ENCODE measurements at regions not wholly inside any gene's neighbourhood (a gene's known extent, or its start where the extent isn't known, plus 50 kb on each side); places are given as distances from the start of the nearest gene placed in this dataset.

- DNase-seq: no peak
- Histone ChIP-seq H2BK15ac (ENCODE audit: low read depth, low read length) (no peak overlapping the region), H3K27ac (ENCODE audit: insufficient read length, low read depth, low read length) (no peak overlapping the region), H3K27me3 (ENCODE audit: insufficient read depth, low read length) (no peaks in the 10 kb centered on the region), H4K20me1 (ENCODE audit: control insufficient read depth, insufficient read depth, insufficient read length) (no peaks in the 10 kb centered on the region), H4K5ac (ENCODE audit: insufficient read length, low read depth, low read length) (no peak overlapping the region), H3K4ac (ENCODE audit: low read depth, low read length) (no peak overlapping the region), H3K4me1 (ENCODE audit: insufficient read depth, low read length) (0 out of 2 replicates have a peak, but pooled peaks cover 2% of the 10 kb centered on the region), H3K56ac (ENCODE audit: insufficient read length, low read depth, low read length) (no peak overlapping the region), H3K9ac (ENCODE audit: extremely low read depth, insufficient read length, low read length) (no peak overlapping the region), H3K9me3 (ENCODE audit: control insufficient read depth, low read depth, low read length) (no peaks in the 10 kb centered on the region), H3K79me2 (ENCODE audit: insufficient read depth, low read length) (no peaks in the 10 kb centered on the region), H2BK120ac (ENCODE audit: low read depth, low read length, poor library complexity, severe bottlenecking) (no peak overlapping the region), H2BK12ac (ENCODE audit: insufficient read length, low read depth, low read length) (no peak overlapping the region), H3K23ac (ENCODE audit: insufficient read length, low read depth, low read length) (no peak overlapping the region), H2AK5ac (ENCODE audit: insufficient read length, low read length) (no peak overlapping the region), H3K79me1 (ENCODE audit: insufficient read depth, low read depth, low read length, poor library complexity, severe bottlenecking) (no peaks in the 10 kb centered on the region), H3K18ac (ENCODE audit: insufficient read length, low read depth, low read length) (no peak overlapping the region), H3K4me2 (ENCODE audit: insufficient read depth, insufficient read length, low read length) (no peak overlapping the region), H3K14ac (ENCODE audit: insufficient read depth, low read length) (no peak overlapping the region), H4K8ac (replicated peaks; ENCODE audit: insufficient read length, low read depth, low read length) (no peak overlapping the region), H4K91ac (ENCODE audit: insufficient read length, low read depth, low read length) (no peak overlapping the region), H2AFZ (ENCODE audit: low read length) (no peak overlapping the region), H3K23me2 (ENCODE audit: insufficient read length, low read depth, low read length, poor library complexity, severe bottlenecking) (no peaks in the 10 kb centered on the region), H2BK20ac (ENCODE audit: low read depth, low read length, poor library complexity, severe bottlenecking) (no peak overlapping the region), H2BK5ac (ENCODE audit: insufficient read length, low read length) (no peak overlapping the region), H3T11ph (ENCODE audit: low read length) (no peak overlapping the region)
- peaks cover 0 to 3% (median 0%) of the 10 kb centered on the region in 3 experiments; a peak in 1 of 7 replicates for H3K36me3 Mint-ChIP-seq (ENCODE audit: insufficient read depth in 1 of 3, low read depth in 3 of 3)
- H3K27me3 Mint-ChIP-seq (ENCODE audit: low read depth): peaks cover 3% of the 10 kb centered on the region
- no peaks in the 10 kb centered on the region; a peak in 1 of 5 replicates for H3K9me3 Mint-ChIP-seq
- TF ChIP-seq CTCF (conservative IDR thresholded peaks at IDR 0.05): no peak
- H3K4me1 Mint-ChIP-seq: peaks cover 8% of the 10 kb centered on the region in 2 experiments
- H3K4me3 Mint-ChIP-seq: no peak overlapping the region
- no CpG with 5 or more reads among the region's 11 CpGs for WGBS (ENCODE audit: extremely low coverage, insufficient read length, low lambda C conversion rate)
- H3K27ac Mint-ChIP-seq: no peak overlapping the region
Measured at GRCh38 chr13:109410868-109411267, 375.5 kb downstream of the IRS2 start.

All from H9 (cell line).